Stomach (tissue), 4 donors: ENCODE measurements at regions not wholly inside any gene's neighbourhood (a gene's known extent, or its start where the extent isn't known, plus 50 kb on each side); places are given as distances from the start of the nearest gene placed in this dataset.
"Not testable (repeated sequence)": the region's sequence is repeated elsewhere in the genome, so short reads cannot be mapped to it uniquely, and the experiment has no call there.

Experiments used
- CTCF ChIP-seq, 7 experiments: fragments of 450-650 bp in 4 of 7; fragments of 200-600 bp in 3 of 7; sonication (generic) in 3 of 7; IDR thresholded peaks; one replicate each; pipeline ENCODE4 v1.5.1; 2016 to 2019; ENCODE audit warnings: antibody characterized with exemption in 7 of 7, control low read depth in 2 of 7, mild to moderate bottlenecking in 1 of 7
- EP300 ChIP-seq: sonication (generic); formaldehyde crosslinking; IDR thresholded peaks from one replicate; pipeline ENCODE4 v1.6.1; 2017; ENCODE audit warnings: antibody characterized with exemption
- POLR2AphosphoS5 ChIP-seq, 3 donors: sonication (generic); formaldehyde crosslinking; IDR thresholded peaks; one replicate each; pipeline ENCODE4 v1.6.1; 2016; ENCODE audit warnings: antibody characterized with exemption in 3 of 3

- not testable (repeated sequence) for TF ChIP-seq POLR2AphosphoS5 (IDR thresholded peaks at IDR 0.05); EP300; CTCF (IDR thresholded peaks at IDR 0.05)
Observed at GRCh38 chr7:32728412-32729334, 162.9 kb downstream of the KBTBD2 start.
